Retina (tissue), 1 donor: ENCODE measurements at regions not wholly inside any gene's neighbourhood (a gene's known extent, or its start where the extent isn't known, plus 50 kb on each side); places are given as distances from the start of the nearest gene placed in this dataset.

Experiments used
- DNase-seq: peaks from one replicate; pipeline ENCODE4 v3.0.0-alpha.2; 2016

DNA sequence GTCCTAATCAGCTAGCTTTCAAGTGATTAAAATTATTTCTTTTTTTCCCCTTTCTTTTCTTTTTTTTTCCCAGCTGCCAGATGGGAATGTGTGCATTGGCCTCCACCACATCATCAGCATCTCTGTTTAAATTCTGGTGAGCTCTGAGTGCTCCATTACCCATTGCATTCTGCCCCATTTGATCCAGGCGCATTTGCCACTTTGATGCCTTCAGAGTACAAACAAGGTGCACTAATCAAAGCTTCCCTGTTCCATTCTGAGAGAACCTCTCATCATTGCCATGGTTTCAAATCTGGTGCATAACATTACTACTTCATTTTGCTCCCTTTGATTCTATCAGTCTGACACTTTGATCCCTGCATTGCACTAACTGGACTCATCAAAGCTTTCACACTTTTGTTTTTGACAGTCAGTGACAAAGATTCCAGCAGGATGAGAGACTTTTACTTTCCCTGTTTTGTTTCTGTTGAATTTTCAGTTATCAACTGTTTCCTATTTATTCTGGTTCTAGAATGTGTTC, 238.8 kb upstream of the PCDH10 start:
- DNase-seq = peak; percentile 7

DNA sequence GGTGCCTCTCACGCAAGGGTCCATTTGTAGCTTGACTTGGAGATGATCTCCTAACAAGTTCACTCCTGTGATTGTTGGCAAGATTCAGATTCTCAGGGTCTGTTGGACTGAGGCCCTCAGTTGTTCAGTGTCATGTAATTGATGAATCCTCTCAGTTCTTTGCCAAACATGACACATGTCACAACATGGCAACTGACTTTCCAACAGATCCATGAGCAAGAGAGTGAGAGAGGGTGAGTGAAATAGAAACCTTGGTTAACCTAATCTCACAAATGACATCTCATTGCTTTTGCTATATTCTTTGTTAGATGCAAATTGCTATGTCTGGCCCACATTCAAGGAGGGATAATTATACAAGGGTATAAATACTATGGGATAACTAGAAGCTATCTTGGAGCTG, 231.0 kb upstream of the PCDH10 start:
- DNase-seq = no peak

DNA sequence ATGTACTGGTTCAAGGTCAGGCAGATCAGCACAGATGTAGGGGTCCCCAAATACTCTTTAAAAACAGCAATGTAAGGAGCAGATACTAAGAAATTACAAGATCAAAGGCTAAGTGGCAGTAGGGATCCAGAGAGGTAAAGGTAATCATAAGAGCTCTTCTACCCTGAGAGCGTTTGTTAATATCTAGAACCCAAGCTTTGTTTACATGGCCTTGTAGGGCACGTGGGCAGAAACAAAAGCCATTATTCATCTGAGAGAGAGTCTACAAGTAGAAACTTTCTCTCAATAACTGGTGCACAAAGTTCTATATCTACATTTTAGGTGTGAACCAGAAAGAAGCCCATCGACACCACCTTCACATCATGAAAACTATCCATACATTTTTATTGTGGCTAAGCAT, 225.6 kb upstream of the PCDH10 start:
- DNase-seq = no peak

DNA sequence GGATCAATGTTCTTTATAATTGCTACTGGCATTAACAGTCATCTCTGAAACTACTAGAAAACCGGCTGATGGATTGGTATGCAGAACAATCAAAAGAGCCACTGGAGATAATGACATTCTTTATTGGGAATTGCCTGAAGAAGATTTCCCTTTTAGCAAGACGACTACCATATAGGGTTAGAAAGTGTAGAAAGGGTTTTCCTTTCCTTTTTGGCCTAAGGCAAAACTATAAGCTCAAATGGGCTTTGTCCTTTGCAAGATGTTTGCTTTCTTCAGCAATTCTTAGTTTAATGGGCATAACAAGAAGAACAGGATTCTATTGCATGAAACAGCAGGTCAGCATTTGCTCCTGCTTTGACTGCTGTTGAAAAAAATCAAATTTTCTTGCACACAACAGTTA, 214.2 kb upstream of the PCDH10 start:
- no peak for DNase-seq

DNA sequence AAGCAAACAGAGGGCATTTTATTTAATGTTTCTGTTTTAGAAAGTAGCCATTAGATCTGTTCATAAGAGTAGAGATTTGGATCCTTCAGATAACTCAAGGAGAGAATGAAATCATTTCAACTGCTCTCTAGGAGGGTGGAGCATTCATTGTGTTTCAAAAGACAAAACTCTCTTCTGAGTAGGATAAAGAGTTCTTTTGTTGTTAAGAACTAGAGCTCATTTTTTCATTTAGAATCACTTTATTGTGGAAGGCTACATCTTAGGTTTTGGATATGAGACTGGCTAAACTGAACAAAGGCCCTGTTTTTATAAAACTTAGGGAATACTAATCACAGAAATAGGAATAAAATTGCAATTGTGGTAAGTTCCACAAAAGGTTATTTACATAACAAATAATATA, 193.9 kb upstream of the PCDH10 start:
- no peak for DNase-seq

DNA sequence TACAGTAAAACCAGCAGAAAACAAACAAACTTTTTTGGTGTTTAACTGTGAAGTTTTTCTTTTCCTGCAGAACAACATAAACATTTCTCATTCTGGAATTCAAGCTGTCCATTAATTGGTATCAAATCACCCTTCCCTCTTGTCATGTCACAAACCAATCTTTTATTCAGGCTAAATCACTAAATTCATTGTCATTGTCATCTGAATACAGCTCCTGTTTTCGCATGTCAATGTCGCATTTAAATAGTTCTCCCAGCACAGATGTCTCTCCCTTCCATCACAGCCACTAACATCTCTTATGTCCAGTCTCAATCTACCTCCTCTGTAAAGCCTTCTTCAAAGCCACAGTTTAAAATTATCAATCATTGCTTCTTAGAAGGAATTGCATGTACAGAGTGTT, 192.1 kb upstream of the PCDH10 start:
- DNase-seq = no peak

DNA sequence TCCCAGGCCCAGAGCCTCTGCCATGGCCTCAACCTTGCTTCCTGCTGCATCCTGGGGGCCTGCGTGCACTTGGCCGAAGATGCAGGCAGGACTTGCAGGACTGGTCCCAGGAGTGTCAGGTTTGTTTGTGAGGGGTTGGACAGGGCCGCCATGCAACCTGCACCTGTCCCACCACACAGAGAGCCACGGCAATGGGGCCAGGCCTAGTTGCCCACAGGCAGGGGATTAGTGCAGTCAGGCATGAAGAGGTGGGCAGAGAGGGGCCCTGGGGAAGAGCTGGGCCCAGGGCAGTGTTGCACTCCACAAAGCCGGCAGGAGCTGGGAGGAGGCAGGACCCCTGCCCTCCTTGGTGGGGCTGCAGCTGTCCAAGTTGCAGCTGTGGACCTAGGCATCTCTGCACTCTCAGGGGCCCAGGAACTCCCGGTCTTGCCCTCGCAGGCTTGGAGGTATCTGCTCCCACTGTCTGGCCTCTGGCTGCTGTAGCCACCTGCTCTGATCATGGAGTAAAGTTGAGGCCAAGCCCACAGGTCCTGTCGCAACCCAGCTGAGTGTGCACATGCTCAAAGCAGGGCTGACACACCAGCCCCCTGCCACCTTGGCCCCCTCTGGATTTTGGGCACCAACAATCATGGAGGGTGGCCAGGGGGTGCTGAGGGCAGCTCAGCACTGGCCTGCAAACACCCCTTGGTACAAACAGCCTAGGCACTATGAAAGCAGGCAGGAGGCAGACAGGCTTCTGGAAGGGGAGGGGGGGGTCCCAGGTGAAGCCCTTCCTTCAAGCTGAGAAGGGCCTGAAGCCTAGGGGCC, 190.4 kb upstream of the PCDH10 start:
- DNase-seq = no peak

DNA sequence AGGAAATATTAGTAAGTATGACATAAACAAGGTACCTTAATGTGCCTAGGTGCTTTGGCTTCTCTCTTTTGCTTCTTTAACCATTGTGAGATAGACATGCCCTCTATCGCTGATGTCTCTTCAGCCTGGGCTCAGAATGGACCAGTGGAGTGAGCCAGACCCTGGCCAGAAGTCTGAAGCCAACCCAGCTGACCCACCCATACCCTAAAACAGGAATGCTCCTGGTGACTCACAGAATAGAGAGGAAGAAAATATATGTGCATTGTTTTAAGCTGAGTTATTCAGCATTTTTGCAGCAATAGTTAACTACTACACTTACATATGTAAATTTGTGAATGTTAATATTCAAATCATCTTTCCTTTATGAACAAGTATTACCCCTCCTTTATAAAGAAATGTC, 167.5 kb upstream of the PCDH10 start:
- no peak for DNase-seq

DNA sequence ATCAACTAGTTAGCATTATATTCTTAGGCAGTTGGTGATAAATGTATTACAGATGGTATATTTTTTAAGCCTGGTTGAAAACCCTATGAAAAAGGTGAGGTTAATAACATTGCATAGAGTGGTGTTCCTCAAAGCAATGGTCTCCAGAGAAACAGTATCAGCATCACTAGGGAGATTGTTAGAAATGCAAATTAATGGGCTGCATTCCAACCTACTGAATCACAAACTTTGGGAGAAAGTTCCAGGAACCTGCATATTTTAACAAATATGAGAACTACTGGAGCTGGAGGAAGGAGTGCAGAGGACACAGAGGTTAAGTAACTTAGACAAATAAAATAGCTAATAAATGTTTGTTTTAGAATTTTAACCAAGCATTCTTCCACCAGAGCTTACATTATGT, 166.9 kb upstream of the PCDH10 start:
- DNase-seq = no peak

DNA sequence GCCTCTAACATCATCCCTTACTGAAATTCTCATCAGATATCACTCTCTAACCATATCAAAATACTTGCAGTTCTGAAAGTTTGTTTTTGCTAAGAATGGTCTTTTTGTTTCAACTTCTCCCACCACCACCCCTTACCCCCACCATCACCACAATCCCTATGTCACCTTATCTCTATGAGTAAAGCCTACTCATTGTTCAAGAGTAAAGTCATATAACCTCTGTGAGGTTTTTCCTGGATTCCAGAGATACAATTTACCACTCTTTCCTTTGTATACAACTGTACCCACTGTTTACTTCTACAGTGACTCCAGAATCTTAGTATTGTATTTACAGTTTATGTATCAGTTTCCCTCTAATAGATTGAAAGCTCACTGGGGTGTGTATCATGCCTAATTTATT, 158.0 kb upstream of the PCDH10 start:
- no peak for DNase-seq

DNA sequence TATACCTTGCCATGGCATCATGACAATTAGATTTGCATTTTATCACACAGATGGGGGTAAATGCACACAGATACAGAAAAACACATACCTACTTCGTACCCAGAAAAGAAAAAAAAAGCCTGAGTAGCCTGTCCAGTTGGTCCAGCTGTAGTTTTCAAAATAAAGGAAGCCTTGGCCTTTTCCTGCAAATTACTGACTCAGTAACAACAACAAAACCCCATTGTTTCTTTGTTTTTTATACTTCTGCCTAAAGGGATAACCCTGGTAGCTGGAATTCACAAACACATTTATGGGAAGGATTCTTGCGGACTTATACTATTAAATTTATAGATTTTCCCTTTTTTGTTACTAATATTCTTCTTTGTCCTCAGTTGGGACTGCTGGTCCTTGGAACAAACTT, 156.4 kb upstream of the PCDH10 start:
- DNase-seq = no peak

DNA sequence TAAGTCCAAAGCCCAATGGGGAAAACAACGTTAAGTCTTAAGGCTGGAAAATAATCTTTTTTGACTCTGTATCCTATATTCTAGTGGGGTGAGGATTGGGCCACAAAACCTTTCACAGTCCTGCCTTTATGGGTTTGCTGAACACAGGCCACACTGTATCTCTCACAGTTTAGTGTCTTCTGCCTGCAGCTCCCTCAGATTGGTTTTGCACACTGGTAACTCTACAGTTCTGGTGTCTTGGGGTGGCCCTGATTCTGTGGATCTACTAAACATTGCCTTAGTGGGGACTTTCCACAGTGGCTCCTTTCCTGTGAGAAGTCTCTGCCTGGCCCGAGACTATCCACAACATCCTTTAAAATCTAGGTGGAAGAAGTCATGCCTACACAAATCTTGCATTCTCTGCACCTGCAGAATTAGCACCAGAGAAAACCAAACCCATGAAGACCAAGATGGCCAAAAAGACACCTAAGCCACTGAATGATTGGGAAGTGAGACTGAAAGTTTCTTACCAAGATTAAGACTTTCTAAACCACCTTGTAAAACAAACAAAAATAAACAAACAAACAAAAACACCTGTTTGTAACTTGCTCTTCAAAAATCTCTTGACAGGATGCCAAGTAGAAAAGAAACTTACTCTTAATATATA, 150.4 kb upstream of the PCDH10 start:
- no peak for DNase-seq

DNA sequence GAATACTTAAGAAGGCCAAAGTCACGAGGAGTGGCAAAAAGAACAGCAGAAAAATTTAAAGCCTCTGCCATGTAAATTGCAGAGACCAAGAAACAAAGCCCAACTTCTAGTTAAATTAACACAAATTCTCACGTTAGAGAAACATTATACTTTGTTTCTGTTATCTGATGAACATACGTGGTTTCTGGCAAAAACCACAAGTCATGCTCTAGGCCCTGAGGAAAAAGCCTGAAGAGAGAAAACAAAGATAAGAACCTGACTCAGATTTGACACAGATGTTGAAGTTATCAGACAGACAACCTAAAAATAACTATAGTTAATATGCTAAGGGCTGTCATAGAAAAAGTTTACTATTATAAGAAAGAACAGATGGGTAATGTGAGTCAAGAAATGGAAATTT, 149.1 kb upstream of the PCDH10 start:
- no peak for DNase-seq

DNA sequence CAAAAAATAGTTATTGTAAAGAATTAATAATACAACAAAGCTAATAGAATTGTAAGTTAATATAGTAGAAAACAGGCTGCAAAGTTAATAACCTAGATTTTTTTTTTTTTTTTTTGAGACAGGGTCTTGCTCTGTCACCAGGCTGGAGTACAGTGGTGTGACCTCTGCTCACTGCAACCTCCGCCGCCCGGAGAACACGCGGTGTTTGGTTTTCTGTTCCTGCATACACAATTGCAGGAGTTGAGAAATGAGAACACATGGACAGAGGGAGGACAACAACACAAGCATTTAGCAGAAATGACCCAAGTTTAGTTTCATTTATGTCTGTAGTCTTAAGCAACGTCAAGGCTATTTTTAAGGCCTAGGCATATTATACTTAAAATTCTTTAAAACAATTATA, 145.9 kb upstream of the PCDH10 start:
- DNase-seq = no peak

DNA sequence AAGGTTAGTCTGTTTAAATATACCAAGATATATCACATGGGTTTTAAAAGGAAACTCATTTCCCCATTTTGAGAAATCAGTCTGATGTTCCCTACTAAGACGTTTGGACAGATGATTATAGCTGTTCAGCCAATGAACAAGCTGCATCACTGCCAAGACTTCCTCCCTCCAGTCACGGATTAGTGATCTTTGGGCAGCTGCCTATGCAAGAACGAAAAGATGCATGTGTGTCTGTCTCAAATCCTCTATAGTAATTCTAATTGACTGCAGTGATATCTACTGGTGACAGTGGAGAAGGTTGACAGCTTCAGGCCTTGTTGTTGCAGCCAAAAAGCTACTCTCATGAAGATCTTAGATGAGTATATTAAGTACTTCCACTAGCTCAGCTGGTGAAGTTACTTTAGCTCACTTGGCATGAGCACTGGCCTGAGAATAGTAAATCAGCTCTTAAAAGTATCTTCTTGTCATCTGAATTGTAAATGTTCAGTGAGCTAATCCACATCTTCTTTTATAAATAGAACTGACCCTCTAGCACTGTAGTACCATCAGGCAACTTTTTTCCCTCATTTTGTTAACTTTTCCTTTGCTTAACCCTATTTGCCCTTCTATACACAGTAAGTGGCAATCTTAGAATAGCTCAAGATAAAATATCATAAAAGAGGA, 134.5 kb upstream of the PCDH10 start:
- no peak for DNase-seq

DNA sequence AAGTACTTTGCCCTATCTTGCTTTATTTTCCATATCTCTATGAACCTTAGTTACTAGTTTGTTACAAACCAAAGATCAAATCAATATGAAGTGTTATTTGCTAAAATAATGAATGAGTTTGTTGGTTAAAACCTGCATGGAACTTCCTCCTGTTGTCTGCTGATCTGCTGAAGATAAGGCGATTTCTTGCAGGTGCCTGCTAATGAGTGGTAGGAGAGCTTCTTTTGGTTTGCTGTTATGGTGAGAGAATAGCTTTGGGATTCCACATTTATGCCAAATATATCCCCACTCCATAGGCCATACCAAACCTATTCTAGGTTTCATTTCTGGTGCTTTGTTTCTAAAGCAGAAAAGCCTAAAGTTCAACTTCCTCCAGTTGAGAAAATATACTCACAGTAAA, 103.8 kb upstream of the PCDH10 start:
- DNase-seq = no peak

DNA sequence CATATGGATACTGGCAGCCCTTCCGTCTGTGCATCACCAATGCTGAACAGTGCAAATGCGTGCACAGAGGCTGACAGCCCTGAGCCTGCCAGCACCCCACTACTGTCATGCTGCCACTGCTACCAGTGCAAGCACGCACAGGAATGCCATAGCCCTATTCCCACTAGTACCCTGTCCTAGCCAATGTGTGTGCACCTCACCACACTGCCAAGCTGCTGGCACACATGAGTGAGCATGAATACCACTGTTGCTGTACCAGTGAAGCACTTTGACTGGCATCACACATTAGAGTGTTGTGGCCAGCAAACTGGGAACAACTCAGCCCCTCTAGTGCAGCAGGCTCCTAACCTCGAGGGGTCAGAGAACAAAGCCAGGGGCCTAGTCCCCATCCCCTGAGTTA, 102.9 kb upstream of the PCDH10 start:
- no peak for DNase-seq

DNA sequence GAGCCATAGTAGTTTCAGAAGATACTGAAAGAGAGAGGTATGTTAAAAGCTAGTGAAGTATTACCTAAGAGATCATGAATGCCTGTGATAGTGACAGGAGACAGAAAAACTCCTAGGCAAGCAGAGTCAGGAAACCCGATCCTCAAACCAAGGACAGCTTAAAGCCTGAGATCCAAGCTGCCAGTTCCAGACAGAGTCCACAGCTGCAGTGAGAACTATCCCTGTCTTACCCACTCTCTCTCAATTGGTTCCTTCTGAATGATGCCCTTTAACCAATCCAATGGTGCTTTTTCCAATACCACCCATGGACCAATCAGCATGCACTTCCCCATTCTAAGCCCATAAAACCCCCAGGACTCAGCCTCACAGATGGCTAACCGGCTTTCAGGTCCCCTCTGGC, 90.4 kb upstream of the PCDH10 start:
- no peak for DNase-seq

DNA sequence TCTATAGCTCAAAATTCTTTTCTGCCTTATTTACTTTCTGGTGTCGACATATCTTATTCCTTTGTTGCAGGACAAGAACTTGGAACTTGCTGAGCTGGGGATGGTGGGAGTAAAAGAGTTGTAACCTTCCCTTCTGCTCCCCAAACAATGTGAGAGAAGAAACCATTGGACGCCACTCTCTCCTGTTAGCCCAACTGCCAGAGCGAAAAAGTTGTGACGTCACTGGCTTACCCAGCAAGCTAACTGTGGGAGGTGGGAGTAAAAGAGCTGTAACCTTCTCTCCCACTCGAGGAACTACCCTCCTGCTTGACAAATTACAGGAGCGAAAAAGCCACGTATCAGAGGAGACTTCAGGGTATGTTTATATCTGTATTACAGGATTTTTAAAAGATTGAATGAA, 90.0 kb upstream of the PCDH10 start:
- no peak for DNase-seq

DNA sequence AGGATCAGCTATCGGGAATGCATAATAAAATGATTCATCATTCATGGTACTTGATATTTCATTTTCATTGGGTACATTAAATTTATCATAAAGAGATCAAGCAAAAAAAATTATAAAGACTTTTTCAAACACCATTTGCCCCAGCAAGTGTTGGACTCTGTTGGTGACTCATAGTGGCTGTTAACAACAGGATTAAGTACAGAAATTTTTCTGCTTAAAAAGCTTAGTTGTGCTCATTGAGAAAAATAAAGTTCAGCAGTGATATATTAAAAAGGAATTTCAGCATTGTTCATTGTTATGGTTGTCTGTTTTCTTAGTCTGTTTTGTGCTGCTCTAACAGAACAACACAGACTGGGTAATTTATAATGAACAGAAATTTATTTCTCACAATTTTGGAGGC, 86.2 kb upstream of the PCDH10 start:
- DNase-seq = no peak

DNA sequence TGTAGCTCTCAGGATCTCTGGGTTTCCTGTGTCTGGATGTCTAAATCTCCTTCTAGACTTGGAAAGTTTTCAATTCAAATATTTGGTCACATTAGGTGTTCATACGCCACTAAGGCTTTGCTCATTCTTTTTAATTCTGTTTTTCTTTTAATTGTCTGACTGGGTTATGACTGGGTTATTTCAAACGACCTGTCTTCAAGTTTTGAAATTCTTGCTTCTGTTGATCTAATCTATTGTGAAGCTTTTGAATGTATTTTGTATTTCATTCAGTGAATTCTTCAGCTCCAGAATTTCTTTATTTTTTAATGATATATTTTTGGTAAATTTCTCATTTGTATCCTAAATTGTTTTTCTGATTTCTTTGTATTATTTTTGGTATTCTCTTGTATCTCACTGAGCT, 81.0 kb upstream of the PCDH10 start:
- DNase-seq = no peak

DNA sequence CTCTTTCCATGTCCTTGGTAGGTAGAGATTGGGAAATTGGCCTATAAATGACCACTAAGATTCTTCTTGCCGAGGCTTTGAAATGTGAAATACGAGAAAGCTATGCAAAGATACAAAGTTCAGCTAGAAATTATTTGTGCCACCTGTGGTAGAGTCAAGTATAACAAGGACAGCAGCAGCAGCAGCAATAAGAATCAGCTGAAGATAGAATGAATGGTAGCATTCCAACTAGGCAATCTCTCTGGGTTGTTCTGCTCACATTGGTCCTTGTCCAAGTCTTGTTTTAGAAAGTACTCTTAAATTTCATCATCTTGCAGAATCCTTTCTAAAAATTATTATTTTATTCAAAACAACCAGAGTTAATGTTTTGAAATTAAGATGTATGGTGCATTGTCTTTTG, 67.8 kb upstream of the PCDH10 start:
- DNase-seq = no peak

DNA sequence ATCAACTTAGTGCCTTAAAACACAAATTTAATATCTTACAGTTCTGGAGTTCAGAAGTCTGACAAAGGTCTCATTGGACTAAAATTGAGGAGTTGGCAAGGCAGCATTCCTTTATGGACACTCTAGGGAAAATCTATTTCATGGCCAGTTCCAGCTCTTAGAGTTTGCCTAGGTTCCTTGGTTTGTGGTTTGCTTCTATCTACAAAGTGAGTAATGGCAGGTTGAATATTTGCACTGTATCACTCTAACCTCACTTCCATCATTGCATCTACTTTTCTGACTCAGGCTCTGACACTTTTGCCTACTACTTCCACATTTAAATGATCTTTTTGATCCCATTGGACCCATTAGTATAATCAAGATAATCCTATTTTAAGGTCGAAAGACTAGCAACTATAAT, 64.7 kb upstream of the PCDH10 start:
- no peak for DNase-seq

DNA sequence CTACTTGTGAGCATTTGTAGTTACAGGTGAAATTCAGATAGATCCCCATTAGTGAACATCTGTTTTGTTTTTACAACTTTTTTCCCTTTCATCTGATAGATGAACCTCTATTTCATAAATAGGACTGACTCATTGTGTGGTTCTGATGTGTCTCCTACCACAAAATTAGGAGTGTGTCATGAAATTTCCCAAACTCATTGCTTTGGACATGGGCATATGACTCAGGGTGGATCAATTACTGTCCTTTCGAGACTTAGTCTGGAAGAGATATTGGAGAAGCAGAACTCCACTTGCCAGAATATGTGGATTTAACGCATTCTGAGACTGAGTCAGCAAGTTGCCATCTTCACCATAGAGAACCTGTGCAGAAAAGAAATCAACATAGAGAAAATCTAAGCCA, 53.5 kb upstream of the PCDH10 start:
- DNase-seq = no peak
